ENCODE measurements at regions not wholly inside any gene's neighbourhood (a gene's known extent, or its start where the extent isn't known, plus 50 kb on each side); places are given as distances from the start of the nearest gene placed in this dataset.

DNA sequence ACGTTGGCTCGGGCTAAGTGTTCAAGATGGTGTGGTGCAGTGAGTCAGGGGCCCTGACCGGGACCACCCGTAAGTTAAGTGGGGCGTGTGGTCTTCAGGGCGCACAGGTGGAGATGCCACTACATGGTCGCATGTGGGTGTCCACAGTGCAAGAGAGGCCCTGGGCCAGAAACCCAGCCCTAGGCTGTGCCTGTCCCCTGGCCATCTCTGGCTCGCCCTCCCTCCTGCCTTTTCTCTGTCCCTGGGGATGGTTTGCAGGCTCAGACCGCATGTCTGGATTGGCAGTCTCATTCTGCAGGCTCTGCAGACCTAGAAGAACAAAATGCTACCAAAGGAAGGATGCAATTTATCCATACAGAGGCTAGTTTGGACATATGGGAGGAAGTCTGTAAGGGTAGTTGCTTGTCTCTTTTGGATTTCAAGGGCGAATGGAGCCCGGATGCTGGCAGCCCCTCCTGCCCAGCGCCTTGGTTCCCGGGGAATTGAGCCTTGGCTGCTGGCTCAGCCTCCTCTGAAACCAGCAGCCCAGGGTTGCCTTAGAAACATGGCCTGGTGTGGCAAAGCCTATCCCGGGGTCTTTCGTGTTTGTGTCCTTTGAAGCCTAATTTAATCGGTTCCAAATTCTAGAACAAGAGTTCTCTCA lies 417.5 kb upstream of the HS6ST1 start:
- DNase-seq, result no peak

DNA sequence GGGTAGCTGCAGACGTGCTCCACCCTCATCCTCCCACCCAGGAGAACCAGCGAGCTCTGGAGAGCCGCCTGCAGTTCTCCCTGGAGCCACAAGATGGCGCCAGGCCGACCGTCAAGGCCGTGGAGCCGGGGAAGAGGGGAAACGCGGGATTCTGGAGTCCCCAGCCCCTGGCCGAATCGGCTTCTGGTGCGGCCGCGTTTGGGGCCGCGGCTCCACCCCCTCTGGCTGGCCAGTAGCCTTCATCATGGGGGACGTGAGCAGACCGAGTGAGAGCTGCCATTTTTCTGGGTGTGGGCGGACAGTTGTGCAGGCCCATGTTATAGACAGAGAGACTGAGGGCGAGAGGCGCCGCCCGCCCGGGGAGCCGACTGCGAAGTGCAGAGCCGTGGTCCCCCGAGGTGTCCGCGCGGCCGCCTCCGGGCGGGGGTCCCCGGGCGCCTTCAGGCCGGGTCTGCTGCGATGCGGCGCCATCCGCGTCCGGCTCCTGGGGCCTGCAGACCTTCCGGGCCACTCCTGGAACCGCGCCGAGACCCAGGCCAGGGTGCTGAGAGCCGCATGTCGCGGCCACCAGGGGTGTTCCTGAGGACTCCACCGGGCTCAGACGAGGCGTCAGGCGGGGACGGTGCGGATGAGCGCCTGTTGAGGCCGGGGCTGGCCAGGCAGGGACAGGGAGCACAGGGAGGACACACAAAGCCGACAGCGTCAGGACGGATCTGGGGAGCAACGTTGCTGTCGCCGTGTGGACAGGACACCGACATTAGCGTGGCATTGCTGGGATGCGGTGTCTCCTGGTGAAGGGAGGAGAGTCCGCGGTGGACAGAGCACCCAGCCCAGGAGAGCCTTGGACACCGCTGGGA lies 418.2 kb upstream of the HS6ST1 start:
- DNase-seq, result peak in 3 of 5 experiments; percentile 23 to 55 (median 37)

DNA sequence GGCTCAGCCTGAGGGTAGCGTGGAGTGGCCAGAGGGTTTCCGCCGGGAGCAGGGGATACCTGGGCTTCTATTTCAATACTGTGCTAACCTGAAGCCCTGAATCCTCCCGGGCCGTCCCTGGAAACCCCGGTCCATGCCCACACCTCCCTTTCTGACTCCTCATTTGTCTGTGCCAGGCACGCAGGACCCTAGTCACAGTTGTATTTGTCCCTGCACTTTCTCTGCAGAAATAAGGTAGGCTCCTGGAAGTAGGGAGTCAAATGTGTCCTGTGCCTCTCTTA lies 418.8 kb upstream of the HS6ST1 start:
- DNase-seq, result no peak

DNA sequence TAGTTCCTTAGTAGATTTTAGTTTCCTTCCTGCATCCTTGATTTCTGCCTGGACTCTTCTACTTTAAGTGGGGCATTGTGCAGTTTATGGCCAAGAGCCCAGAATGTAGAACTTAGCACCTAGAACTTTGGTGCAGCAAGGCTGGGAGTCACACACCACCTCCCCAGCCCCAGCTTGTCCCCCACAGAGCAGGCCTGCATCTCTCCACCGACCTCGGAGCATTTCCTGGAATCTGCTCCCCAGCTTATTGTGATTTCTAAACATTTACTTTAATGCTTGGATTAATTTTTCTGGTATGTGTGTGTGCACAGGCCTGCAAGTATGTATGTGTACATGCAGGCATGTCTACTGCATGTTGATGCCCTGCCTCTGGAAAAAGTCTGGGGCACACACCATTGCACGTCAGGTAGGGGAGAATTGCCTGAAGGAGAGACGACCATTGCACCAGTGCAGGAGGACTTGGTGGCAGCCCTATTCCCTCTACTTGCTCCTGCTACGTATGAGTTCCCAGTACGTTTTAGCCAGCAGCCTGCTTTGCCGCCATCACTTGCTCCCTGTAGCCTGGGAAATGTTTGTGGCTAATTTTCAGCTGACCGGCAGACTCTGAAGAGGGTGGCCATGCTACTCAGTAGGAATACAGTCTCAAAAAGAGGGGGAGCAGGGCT lies 419.9 kb upstream of the HS6ST1 start:
- no peak for DNase-seq

DNA sequence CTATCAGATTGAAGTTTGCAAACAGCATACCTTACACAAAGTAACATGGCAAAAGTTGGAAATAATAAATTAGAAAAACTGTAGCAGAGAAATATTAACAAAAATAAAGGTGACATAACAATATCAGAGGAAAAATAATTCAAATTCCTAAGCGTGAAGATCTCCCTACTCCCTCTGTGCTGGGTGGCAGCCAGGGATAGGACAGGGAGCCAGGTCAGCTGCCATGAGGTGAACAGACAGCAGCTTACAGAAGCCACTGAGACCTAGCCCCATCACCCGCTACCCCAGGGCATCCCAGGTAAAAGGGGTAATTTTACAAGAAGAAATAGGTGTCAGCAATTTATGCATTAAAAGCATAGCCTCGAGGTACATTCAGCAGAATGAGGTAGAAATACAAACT lies 423.8 kb upstream of the HS6ST1 start:
- DNase-seq, result no peak

DNA sequence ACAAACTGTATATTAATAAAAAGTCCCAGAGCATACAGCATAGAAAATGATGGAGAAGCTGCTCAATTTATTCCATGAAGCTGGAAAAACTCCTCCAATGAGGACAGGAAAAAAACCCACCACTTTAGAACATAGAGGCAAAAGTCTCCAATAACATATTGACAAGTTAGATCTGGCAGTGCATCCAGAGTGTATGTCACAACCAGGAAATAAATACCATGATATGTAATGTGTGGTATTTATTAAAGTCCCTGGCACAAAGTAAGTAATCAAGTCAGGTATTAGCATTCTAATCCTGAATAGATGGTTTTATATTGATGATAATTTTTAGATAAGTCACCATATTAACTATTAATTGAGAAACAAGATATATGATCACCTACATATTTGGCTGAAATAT lies 427.3 kb upstream of the HS6ST1 start:
- DNase-seq, result no peak

- DNase-seq, result no peak
These were observed 427.7 kb upstream of the HS6ST1 start for GRCh38 chr2:128746356-128746755.

- no peak for DNase-seq
These were observed 429.7 kb upstream of the HS6ST1 start for GRCh38 chr2:128748336-128748735.

DNA sequence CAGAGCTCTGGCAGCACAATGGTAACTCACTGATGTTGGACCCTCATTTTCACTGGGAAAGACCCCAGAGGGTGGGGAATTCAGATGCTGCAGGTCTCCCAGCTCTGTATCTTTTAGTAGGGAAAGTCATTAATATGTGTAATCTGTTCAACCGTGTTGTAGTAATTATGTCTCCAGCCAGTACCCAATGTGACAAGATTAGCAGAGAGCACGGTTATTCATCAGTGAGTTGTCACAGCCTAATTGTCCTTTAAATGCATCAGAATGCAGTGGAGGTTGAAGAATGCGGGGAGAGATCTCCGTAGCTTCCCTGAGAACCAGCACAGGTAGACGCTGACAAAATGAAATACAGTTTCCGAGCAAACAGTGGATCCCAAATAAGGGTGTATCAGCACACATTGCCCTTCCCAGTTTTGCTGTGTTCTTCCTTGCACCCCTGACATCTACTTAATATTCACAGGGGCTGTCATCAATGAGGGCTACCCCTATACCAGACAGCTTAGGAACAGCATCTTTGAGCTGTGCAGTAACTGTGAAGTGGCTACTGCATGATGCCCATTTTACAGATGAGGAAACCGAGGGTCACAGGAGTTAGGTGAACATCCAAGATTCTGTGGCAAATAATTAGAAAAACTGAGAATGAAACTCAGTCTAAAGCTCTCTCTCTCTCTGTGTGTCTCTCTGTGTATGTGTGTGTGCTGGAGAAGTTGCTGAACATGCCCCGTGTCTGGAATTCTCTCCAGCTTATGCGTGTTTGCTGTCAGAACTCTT lies 430.4 kb upstream of the HS6ST1 start:
- DNase-seq, result no peak

- DNase-seq, result no peak
These were observed 431.9 kb upstream of the HS6ST1 start for GRCh38 chr2:128750328-128751165.

DNA sequence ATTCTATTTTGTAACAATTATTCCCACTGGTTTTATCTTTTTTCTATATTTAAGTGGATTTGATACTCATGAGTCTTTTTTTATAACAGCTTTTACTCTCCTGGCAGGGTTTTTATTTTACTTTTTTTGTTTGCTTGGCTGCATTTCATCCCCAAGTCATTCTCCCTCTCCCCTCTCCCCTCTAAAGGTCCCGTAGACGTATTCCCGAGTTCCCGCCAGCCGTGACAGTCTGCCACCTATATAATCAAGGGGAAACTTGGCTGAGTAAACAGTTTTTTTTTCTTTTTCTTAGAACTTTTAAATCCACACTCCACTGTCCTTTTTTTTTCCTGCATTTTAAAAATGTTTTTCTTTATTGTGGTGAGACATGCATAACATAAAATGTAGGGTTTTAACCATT lies 433.1 kb upstream of the HS6ST1 start:
- no peak for DNase-seq

- DNase-seq, result no peak
These were observed 434.1 kb upstream of the HS6ST1 start for GRCh38 chr2:128752691-128753263.

DNA sequence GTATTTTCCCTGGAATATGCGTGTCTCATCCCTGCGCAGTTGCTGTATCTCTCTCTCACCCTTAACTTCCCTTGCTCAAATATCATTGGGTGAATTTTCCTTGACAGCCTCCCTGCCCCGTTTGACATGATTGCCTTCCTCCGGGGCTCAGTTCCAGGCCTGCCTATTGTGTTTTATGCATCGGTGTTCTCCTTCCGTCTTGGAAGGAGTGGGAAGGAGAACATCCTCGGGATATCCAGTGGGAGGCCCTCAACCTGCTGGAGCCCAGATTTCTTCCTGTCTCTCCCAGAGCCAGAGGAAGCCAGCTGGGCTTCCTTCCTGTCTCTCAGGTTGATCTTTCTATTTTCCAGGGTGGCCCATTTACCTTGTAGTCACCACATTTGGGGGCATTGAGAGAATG lies 434.7 kb upstream of the HS6ST1 start:
- DNase-seq, result no peak

DNA sequence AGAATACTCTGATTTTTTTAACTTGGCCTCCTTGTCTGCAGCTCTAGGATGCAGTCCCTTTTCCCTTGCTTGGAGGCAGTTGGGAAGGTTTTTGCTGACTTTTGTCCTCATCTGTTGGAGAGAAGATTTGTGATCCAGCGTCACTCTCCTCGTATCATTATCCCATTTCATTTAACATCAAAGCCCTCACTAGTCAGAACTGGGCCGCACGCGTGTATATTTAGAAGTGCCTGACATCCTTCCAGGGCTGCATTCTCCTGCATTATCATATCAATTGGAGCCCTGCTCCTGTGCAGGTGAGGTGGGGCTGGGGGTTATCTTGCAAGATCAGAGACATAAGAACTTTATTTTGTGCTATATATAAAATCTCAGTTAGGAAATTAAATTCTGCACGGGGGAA lies 435.1 kb upstream of the HS6ST1 start:
- no peak for DNase-seq

DNA sequence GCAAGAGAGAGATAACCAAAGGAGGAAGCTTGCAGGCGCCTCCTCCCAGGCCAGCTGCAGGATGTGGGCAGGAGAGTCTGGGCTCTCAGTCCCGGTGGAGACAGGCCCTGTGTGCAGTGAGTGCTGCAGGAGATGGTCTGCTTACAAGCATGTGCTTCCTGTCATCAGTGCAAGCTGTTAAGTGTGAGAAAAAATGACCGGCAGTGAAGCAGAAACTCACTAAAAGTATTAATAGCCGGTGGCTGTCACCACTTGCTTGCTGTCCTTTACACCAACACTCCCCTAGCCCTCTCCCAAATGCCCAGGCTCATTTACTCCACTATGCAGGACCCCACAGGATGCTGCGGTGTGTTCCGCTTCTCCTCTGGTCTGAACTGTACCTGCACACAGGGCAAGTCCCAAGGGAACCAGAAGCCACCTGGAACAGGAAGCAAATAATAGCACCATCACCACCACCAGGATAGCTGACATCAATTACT lies 435.6 kb upstream of the HS6ST1 start:
- DNase-seq, result peak in 1 of 5 experiments; percentile 65

- DNase-seq, result no peak
These were observed 437.2 kb upstream of the HS6ST1 start for GRCh38 chr2:128755695-128756364.

DNA sequence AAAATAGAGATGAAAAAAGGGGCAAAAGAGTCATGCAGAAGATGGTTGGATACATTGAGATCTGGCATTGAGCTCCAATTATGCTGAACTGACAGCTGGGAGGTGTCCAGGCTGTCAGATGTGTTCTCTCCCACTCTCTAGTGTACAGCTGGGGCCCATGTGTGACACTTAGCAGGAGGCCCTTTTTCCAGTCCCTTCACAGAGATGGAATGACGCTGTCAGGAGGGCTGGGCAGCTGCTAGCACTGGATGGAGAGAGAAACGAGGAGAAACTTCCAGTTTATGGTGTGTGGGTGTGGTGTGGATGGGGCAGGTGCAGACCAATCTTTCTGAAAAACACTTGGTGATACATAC lies 437.7 kb upstream of the HS6ST1 start:
- DNase-seq, result no peak

GRCh38 chr2:128765811-128766210 lies 447.1 kb upstream of the HS6ST1 start:
- no peak for DNase-seq

DNA sequence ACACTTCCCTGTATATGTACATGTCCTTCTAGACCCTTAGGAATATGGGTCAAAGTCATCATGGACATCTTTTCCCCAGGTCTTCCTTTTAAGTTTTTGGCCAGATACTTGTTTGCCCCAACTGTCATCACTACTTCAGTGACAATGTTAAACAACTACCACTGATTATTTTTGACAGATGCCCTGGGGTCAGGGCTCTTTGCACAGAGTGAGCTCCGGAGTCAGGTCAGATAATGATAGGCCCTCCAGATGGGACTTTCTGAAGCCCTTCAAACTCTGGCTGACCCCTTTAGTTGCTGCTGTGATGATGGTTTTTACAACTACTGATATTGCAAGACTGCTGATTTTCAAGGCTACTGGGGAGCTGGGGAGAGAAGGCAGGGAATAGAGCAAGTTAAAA lies 449.4 kb upstream of the HS6ST1 start:
- no peak for DNase-seq

- DNase-seq, result no peak
These were observed 450.9 kb upstream of the HS6ST1 start for GRCh38 chr2:128769457-128770142.

Measured in T-helper 2 cell (primary cell).